Ishikawa (cell line): ENCODE measurements at regions not wholly inside any gene's neighbourhood (a gene's known extent, or its start where the extent isn't known, plus 50 kb on each side); places are given as distances from the start of the nearest gene placed in this dataset.

Source experiments
- MAX ChIP-seq: IDR thresholded peaks from 2 replicates; pipeline ENCODE4 v1.6.1; 2012
- RAD21 ChIP-seq: IDR thresholded peaks from 2 replicates; pipeline ENCODE4 v1.6.1; 2012; ENCODE audit warnings: low read depth
- ZBTB7A ChIP-seq: IDR thresholded peaks from 2 replicates; pipeline ENCODE4 v1.6.1; 2012; ENCODE audit warnings: low read depth

GRCh38 chr2:53517406-53517805 lies 250.2 kb upstream of the CHAC2 start:
- no peak for TF ChIP-seq MAX
- no peak for TF ChIP-seq ZBTB7A
- no peak for TF ChIP-seq RAD21
